ENCODE measurements at regions not wholly inside any gene's neighbourhood (a gene's known extent, or its start where the extent isn't known, plus 50 kb on each side); places are given as distances from the start of the nearest gene placed in this dataset.

GRCh38 chr5:158297002-158297527 lies 438.1 kb upstream of the CLINT1 start:
- DNase-seq (ENCODE audit: low spot score): no peak

GRCh38 chr5:158294701-158295100 lies 435.8 kb upstream of the CLINT1 start:
- no peak for DNase-seq (ENCODE audit: low spot score)

DNA sequence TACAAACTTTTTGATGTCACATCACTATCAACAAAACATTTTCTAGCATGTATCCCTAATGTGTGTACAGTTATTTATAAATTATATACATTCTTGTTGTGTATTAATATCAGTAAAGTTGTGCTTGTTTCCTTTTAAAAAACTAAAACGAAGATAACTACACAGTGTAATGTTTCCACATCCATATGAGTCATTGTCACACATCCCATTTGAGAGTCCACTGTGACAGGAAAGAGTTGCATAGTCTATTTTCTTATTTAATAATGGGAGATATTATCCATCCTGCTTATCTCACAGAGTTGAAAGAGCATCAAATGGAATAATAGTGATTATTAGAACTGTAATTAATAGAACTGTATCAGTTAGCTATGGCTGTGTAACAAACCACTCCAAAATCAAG lies 434.0 kb upstream of the CLINT1 start:
- DNase-seq (ENCODE audit: low spot score): no peak

DNA sequence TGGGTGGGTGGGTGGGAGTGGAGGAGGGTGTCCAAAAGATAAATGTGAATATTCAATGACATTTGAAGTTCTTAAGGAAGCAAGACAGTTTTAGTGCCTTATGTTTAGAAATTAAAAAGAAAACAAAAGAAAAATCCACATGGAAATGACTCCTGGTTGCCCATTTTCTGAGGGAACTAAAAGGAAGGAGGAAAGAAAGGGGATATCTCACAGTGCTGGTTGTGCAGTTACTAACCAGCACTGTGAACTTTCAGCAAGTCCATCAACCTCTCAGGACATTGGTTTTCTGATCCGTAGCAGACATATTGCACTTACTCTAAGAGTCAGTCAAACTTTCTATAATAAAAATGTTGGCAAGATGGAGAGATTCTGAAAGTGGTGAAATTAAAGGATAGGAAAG lies 431.0 kb upstream of the CLINT1 start:
- no peak for DNase-seq (ENCODE audit: low spot score)

GRCh38 chr5:158288272-158288657 lies 429.3 kb upstream of the CLINT1 start:
- no peak for DNase-seq (ENCODE audit: low spot score)

GRCh38 chr5:158287643-158288271 lies 428.8 kb upstream of the CLINT1 start:
- DNase-seq (ENCODE audit: low spot score): no peak

- DNase-seq (ENCODE audit: low spot score): no peak
Observed at GRCh38 chr5:158286827-158287226, 427.9 kb upstream of the CLINT1 start.

DNA sequence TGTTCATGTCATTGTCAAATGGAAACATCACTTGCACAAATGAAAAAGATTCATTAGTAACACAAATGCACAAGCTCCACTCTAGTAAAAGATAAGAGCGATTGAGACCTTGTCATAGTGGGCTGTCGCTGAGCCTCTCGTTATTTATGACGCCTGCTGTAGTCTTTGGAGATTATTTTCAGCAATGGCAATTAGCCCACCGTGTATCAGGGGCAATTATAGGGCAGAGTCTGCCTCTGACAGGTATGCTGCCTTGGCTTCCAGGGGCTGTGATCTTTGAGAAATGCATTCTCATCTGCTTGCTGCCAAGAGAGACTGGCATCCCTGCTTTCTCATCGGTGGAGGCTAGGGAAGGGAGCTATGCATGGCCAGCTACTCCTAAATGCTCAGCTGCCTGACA lies 426.8 kb upstream of the CLINT1 start:
- no peak for DNase-seq (ENCODE audit: low spot score)

- no peak for DNase-seq (ENCODE audit: low spot score)
Observed at GRCh38 chr5:158284242-158284641, 425.3 kb upstream of the CLINT1 start.

- DNase-seq (ENCODE audit: low spot score): no peak
Observed at GRCh38 chr5:158283397-158283796, 424.5 kb upstream of the CLINT1 start.

DNA sequence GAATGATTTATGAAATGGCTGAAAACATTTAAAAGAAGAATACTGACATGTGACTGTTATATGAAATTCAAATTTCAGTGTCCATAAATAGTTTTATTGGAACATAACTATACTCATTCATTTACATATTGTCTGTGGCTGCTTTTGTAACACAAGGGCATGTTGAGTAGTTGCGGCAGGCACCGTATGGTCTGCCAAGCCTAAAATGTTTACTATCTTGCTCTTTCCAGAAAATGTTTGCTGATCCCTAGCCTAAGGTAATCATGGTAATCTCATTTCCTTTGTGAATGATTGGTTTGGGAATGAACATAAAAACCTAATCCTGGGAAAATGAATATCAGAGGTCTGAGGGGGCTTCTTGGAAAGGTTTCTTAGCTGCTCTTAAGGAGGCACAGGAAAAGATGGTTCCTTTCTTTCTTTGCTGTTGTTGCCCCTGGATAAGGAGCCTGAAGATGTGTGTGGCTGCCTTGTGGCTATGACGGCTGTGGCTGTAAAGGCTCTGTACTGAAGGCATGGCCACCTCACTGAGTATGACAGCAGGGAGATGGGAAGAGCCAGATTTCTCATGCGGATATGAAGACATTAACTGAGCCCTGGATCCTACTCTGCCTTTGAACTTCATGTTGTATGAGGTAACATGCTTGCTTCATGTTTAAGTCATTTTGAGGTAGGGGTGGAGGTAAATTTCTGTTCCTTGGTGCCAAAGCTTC lies 419.4 kb upstream of the CLINT1 start:
- DNase-seq (ENCODE audit: low spot score): no peak

DNA sequence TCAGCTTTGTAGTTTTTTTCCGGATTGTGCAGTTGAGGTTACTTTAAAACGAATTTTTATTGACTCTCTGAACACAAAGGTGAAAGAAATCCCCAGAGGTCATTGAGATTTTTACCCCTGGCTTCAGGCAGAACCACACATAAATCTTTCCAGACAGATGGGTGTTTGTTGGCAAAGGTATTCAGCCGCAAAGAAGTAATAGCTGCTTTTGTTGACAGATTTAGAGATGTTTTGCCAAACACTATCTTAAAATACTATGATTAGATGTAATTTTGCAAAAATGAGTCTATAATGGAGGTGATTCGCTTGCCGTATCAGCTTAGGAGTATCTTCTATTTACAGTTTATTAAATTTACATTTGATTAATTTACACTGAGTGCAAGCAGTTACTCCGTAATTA lies 418.3 kb upstream of the CLINT1 start:
- DNase-seq (ENCODE audit: low spot score): no peak

DNA sequence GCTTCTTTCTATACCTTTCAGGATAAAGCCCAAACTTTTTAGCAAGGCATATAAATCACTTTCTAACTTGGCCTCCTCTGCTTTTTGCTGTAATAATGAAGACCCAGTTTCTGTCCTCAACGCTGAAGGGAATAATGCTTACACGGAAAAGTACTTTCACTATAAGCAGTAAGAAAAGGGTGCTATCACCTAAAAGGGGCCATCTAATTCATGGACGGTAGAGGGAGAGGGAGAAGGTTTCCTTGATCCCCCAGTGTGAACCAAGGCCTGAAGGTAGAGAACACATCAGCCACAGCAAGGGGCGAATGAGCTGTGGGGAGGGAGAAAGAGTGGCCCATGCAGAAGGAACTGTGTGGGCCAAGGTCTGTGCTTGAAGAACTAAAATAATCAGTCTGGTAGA lies 417.7 kb upstream of the CLINT1 start:
- no peak for DNase-seq (ENCODE audit: low spot score)

DNA sequence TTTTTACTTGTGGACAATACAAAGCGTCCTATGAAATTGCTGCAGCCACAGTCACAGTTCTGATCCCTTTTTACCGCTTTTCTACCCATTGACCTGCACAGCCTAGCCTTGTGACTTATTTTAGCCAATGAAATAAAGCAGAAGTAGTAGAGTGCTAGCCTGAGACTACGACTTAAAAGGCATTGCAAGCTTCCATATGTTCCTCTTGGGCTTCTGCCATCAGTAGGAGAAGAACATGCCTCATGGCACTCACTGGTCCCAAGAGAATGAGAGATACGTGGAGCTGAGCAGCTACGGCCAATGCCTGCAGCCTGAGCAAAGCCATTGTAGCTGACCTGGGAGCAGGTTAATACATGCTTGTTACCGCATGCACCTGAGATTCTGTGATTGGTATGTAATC lies 416.6 kb upstream of the CLINT1 start:
- DNase-seq (ENCODE audit: low spot score): no peak

GRCh38 chr5:158273035-158273434 lies 414.1 kb upstream of the CLINT1 start:
- DNase-seq (ENCODE audit: low spot score): no peak

GRCh38 chr5:158272409-158272808 lies 413.5 kb upstream of the CLINT1 start:
- no peak for DNase-seq (ENCODE audit: low spot score)

- DNase-seq (ENCODE audit: low spot score): no peak
Observed at GRCh38 chr5:158270996-158271554, 412.1 kb upstream of the CLINT1 start.

DNA sequence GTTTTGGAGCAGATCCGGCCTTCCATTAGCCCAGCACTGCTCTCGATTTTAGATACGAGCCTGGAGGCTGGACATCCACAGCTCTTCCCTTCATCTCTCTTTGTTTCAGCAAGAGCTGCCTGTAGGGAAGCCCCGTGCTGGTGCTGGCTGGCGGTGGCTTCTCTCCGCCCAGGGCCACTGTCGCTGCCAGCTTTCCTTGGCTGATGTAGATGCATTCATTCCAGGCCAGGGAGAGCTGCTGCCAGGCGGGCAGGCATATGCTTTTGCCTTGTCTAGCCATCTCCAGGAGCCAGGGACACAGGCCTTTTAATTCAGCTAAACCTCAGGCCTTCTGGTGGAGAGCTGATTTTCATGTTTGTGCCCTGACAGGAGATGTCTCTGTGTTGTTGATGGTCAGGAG lies 409.3 kb upstream of the CLINT1 start:
- DNase-seq (ENCODE audit: low spot score): no peak

GRCh38 chr5:158267228-158267627 lies 408.3 kb upstream of the CLINT1 start:
- DNase-seq (ENCODE audit: low spot score): no peak

DNA sequence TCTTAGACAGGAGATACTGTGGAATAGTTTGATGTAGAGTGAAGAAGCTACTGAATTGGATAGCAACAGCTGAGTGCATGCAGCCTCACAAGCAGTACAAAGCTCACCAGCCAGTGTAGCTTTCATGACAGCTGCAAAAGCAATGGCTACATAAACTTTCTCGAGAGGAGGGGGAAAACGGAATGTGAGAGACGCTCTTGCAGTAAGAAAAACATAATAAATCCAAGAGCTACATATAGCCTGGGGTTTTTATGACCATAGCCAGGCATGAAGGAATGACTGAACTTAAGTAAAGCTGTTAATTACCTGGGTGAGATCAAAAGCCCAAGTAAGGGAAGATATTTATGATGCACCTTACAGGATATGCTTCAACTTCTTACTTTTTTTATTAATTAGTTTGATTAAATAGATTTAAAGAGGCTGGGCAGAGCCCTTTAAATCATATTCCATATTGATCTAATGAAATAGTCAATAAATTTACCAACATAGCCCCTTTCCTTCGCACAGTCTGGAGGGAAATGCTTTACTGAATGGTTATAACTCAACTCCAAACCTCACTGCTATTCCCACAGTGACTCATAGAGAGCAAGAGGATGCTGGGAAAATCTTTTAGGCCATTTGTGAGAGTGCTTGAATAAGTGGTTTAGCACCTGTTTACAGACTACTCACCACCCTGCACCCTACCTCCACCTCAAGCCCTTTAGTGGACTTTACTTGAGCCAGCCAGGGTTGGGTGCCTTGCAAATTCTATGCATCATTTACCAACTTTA lies 407.2 kb upstream of the CLINT1 start:
- no peak for DNase-seq (ENCODE audit: low spot score)

- no peak for DNase-seq (ENCODE audit: low spot score)
Observed at GRCh38 chr5:158265346-158265745, 406.4 kb upstream of the CLINT1 start.

DNA sequence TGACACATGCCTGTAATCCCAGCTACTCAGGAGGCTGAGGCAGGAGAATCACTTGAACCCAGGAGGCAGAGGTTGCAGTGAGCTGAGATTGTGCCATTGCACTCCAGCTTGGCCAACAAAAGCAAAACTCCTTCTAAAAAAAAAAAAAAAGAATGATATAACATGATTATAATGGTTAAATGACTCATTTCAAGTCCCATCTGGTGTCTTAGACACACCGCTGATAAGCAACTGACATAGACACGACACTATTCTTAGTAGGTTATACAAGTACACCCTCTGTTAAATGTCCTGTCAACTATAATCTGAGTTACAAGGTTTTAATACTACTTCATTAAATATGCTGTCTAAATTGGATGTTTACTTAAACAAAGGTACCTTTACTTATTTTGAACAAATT lies 405.3 kb upstream of the CLINT1 start:
- no peak for DNase-seq (ENCODE audit: low spot score)
